Mesendoderm (in vitro differentiated cells): ENCODE measurements at regions not wholly inside any gene's neighbourhood (a gene's known extent, or its start where the extent isn't known, plus 50 kb on each side); places are given as distances from the start of the nearest gene placed in this dataset.
A peak's percentile ranks its signal among the peaks of the same experiment; 100 is the strongest.

Experiments used
- DNase-seq: peaks from one replicate; pipeline ENCODE4 v3.0.0; 2013
- H2AK5ac ChIP-seq: 2 replicates; pipeline ENCODE4 v1.6.1; 2013; ENCODE audit warnings: low read length, inconsistent platforms
- H2BK120ac ChIP-seq: 2 replicates; pipeline ENCODE4 v1.6.1; 2013; ENCODE audit warnings: low read depth, mild to moderate bottlenecking, low read length, moderate library complexity, mixed read lengths
- H2BK15ac ChIP-seq: replicated peaks from 2 replicates; pipeline ENCODE4 v1.6.1; 2013; ENCODE audit warnings: low read depth, mild to moderate bottlenecking, moderate library complexity
- H2BK5ac ChIP-seq: 2 replicates; pipeline ENCODE4 v1.6.1; 2013; ENCODE audit warnings: low read length, inconsistent platforms
- H3K18ac ChIP-seq: 2 replicates; pipeline ENCODE4 v1.6.1; 2013; ENCODE audit warnings: mild to moderate bottlenecking, low read length, mixed read lengths
- H3K23ac ChIP-seq: one replicate; pipeline ENCODE4 v1.6.1; 2013; ENCODE audit warnings: low read length
- H3K27ac ChIP-seq: 2 replicates; pipeline ENCODE4 v1.5.1; 2013; ENCODE audit warnings: low read depth, mild to moderate bottlenecking, inconsistent platforms, low read length, moderate library complexity
- H3K27me3 ChIP-seq: 2 replicates; pipeline ENCODE4 v1.6.1; 2013; ENCODE audit warnings: low read length, control low read depth, mild to moderate bottlenecking, inconsistent platforms; ENCODE audit not compliant: insufficient read depth, poor library complexity
- H3K36me3 ChIP-seq: 2 replicates; pipeline ENCODE4 v1.6.1; 2013; ENCODE audit warnings: low read length, inconsistent platforms; ENCODE audit not compliant: control insufficient read depth, insufficient read depth
- H3K4ac ChIP-seq: one replicate; pipeline ENCODE4 v1.6.1; 2013; ENCODE audit warnings: low read depth, mild to moderate bottlenecking, low read length, moderate library complexity
- H3K4me1 ChIP-seq: 2 replicates; pipeline ENCODE4 v1.6.1; 2013; ENCODE audit warnings: low read depth, low read length, inconsistent platforms; ENCODE audit not compliant: control insufficient read depth
- H3K4me2 ChIP-seq: 2 replicates; pipeline ENCODE4 v1.6.1; 2013; ENCODE audit warnings: low read length
- H3K4me3 ChIP-seq: 2 replicates; pipeline ENCODE4 v1.5.1; 2013; ENCODE audit warnings: mild to moderate bottlenecking, low read length
- H3K56ac ChIP-seq: one replicate; pipeline ENCODE4 v1.6.1; 2013; ENCODE audit warnings: low read length
- H3K79me1 ChIP-seq: 2 replicates; pipeline ENCODE4 v1.6.1; 2013; ENCODE audit warnings: low read length, inconsistent platforms
- H3K79me2 ChIP-seq: 2 replicates; pipeline ENCODE4 v1.6.1; 2013; ENCODE audit warnings: mild to moderate bottlenecking, low read length; ENCODE audit not compliant: control insufficient read depth, insufficient read depth
- H3K9ac ChIP-seq: 2 replicates; pipeline ENCODE4 v1.6.1; 2013; ENCODE audit warnings: low read length, inconsistent platforms
- H4K5ac ChIP-seq: one replicate; pipeline ENCODE4 v1.6.1; 2013; ENCODE audit warnings: low read length
- H4K8ac ChIP-seq: one replicate; pipeline ENCODE4 v1.6.1; 2013; ENCODE audit warnings: low read depth, mild to moderate bottlenecking, control low read depth, low read length, moderate library complexity
- WGBS: extraction: QIAGEN DNeasy Blood & Tissue Kit; methylation state at CpG from one replicate; pipeline ENCODE4 v1.1.7; 2013; ENCODE audit warnings: low lambda C conversion rate, missing lambda C conversion rate; ENCODE audit not compliant: insufficient coverage; ENCODE audit errors: extremely low coverage; 5-methylcytosine and 5-hydroxymethylcytosine counted together

GRCh38 chr15:37245358-37245757 lies 145.0 kb upstream of the MEIS2 start:
- H3K27ac ChIP-seq, result no peak overlapping the region
- no peak overlapping the region for H3K4me3 ChIP-seq
- no peak overlapping the region for H3K9ac ChIP-seq
- H3K4ac ChIP-seq, result no peak overlapping the region
- no CpG with 5 or more reads among the region's 2 CpGs for WGBS
- H3K23ac ChIP-seq, result no peak overlapping the region
- no peak overlapping the region for H2BK15ac ChIP-seq
- H3K36me3 ChIP-seq, result no peaks in the 10 kb centered on the region
- H3K79me1 ChIP-seq, result no peaks in the 10 kb centered on the region
- H3K4me1 ChIP-seq, result peaks cover 5% of the 10 kb centered on the region
- H3K27me3 ChIP-seq, result no peaks in the 10 kb centered on the region
- no peak overlapping the region for H3K4me2 ChIP-seq
- H3K56ac ChIP-seq, result no peak overlapping the region
- H4K5ac ChIP-seq, result no peak overlapping the region
- H2BK5ac ChIP-seq, result no peak overlapping the region
- no peak overlapping the region for H4K8ac ChIP-seq
- no peak overlapping the region for H2BK120ac ChIP-seq
- no peaks in the 10 kb centered on the region for H3K79me2 ChIP-seq
- peak overlapping the region; percentile 31 for H3K18ac ChIP-seq
- no peak for DNase-seq
- no peak overlapping the region for H2AK5ac ChIP-seq

GRCh38 chr15:37246065-37246464 lies 145.7 kb upstream of the MEIS2 start:
- no peaks in the 10 kb centered on the region for H3K36me3 ChIP-seq
- no peak overlapping the region for H3K23ac ChIP-seq
- peak; percentile 57 for DNase-seq
- H3K4ac ChIP-seq, result no peak overlapping the region
- H3K18ac ChIP-seq, result no peak overlapping the region
- H2AK5ac ChIP-seq, result no peak overlapping the region
- no peak overlapping the region for H3K27ac ChIP-seq
- H3K27me3 ChIP-seq, result no peaks in the 10 kb centered on the region
- WGBS, result no CpG with 5 or more reads among the region's 1 CpG
- H2BK5ac ChIP-seq, result no peak overlapping the region
- no peak overlapping the region for H4K8ac ChIP-seq
- H3K79me2 ChIP-seq, result no peaks in the 10 kb centered on the region
- no peak overlapping the region for H2BK15ac ChIP-seq
- no peak overlapping the region for H2BK120ac ChIP-seq
- no peak overlapping the region for H3K56ac ChIP-seq
- H3K79me1 ChIP-seq, result no peaks in the 10 kb centered on the region
- H4K5ac ChIP-seq, result no peak overlapping the region
- no peak overlapping the region for H3K4me2 ChIP-seq
- no peak overlapping the region for H3K4me3 ChIP-seq
- H3K9ac ChIP-seq, result no peak overlapping the region
- peaks cover 5% of the 10 kb centered on the region for H3K4me1 ChIP-seq

- no peak overlapping the region for H4K8ac ChIP-seq
- H3K36me3 ChIP-seq, result no peaks in the 10 kb centered on the region
- no peak overlapping the region for H3K18ac ChIP-seq
- no peak overlapping the region for H4K5ac ChIP-seq
- no peaks in the 10 kb centered on the region for H3K79me1 ChIP-seq
- no peak overlapping the region for H3K4me2 ChIP-seq
- no peak overlapping the region for H3K27ac ChIP-seq
- WGBS, result no CpG with 5 or more reads among the region's 3 CpGs
- H3K4me3 ChIP-seq, result no peak overlapping the region
- H3K56ac ChIP-seq, result no peak overlapping the region
- H3K79me2 ChIP-seq, result no peaks in the 10 kb centered on the region
- H3K4ac ChIP-seq, result no peak overlapping the region
- no peak overlapping the region for H3K9ac ChIP-seq
- H2BK15ac ChIP-seq, result no peak overlapping the region
- H3K23ac ChIP-seq, result no peak overlapping the region
- no peak overlapping the region for H2BK5ac ChIP-seq
- DNase-seq, result peak; percentile 46
- no peaks in the 10 kb centered on the region for H3K27me3 ChIP-seq
- no peak overlapping the region for H2BK120ac ChIP-seq
- peaks cover 5% of the 10 kb centered on the region for H3K4me1 ChIP-seq
- no peak overlapping the region for H2AK5ac ChIP-seq
Measured at GRCh38 chr15:37246856-37247255, 146.5 kb upstream of the MEIS2 start.

GRCh38 chr15:37249249-37249648 lies 148.9 kb upstream of the MEIS2 start:
- DNase-seq, result no peak
- no peak overlapping the region for H3K9ac ChIP-seq

GRCh38 chr15:37252530-37252929 lies 152.2 kb upstream of the MEIS2 start:
- H3K56ac ChIP-seq, result no peak overlapping the region
- WGBS, result no CpG with 5 or more reads among the region's 3 CpGs
- DNase-seq, result no peak

More at GRCh38 chr15:37249249-37249648, 148.9 kb upstream of the MEIS2 start:
- no peak overlapping the region for H3K56ac ChIP-seq
- no peak overlapping the region for H3K4me3 ChIP-seq
- no peak overlapping the region for H2BK15ac ChIP-seq
- no peaks in the 10 kb centered on the region for H3K79me2 ChIP-seq
- no peak overlapping the region for H2BK120ac ChIP-seq
- H3K4ac ChIP-seq, result no peak overlapping the region
- H3K79me1 ChIP-seq, result no peaks in the 10 kb centered on the region
- peaks cover 5% of the 10 kb centered on the region for H3K4me1 ChIP-seq
- H3K36me3 ChIP-seq, result no peaks in the 10 kb centered on the region
- no peak overlapping the region for H2BK5ac ChIP-seq
- no peak overlapping the region for H4K8ac ChIP-seq
- H3K23ac ChIP-seq, result no peak overlapping the region
- H3K27me3 ChIP-seq, result no peaks in the 10 kb centered on the region
- H3K27ac ChIP-seq, result no peak overlapping the region
- H2AK5ac ChIP-seq, result no peak overlapping the region
- no peak overlapping the region for H3K18ac ChIP-seq
- no peak overlapping the region for H3K4me2 ChIP-seq
- H4K5ac ChIP-seq, result no peak overlapping the region

DNA sequence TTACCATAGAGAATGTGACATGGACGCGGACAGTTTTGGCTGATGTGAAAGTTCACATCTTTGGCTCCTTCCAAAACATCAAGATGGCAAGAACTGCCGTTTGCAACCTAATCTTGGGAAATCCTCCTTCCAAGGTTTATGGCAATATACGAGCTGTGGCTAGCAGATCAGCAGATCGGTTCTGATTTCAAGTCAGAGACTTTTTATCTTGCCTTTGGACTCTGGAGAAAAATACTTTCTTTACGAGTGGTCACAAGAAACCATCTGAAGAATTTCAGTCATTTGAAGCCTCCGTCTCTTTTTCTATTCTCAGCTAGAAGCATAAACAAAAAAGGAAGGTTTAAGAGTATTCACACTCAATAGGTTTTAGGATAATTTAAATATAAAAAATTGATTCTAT lies 153.5 kb upstream of the MEIS2 start:
- Histone ChIP-seq H3K27ac (no peak overlapping the region), H3K4me1 (no peaks in the 10 kb centered on the region)
- WGBS, result no CpG with 5 or more reads among the region's 7 CpGs

More at GRCh38 chr15:37252530-37252929, 152.2 kb upstream of the MEIS2 start:
- Histone ChIP-seq H2BK5ac (no peak overlapping the region), H2BK15ac (no peak overlapping the region), H3K4ac (no peak overlapping the region), H3K18ac (peak overlapping the region; percentile 60), H3K27me3 (no peaks in the 10 kb centered on the region), H2BK120ac (no peak overlapping the region), H3K9ac (no peak overlapping the region), H2AK5ac (no peak overlapping the region), H4K8ac (no peak overlapping the region), H3K4me3 (no peak overlapping the region), H3K36me3 (no peaks in the 10 kb centered on the region), H4K5ac (no peak overlapping the region), H3K79me1 (no peaks in the 10 kb centered on the region), H3K79me2 (no peaks in the 10 kb centered on the region), H3K23ac (no peak overlapping the region), H3K4me2 (no peak overlapping the region), H3K4me1 (no peaks in the 10 kb centered on the region), H3K27ac (no peak overlapping the region)

More for the DNA sequence above, 153.5 kb upstream of the MEIS2 start:
- Histone ChIP-seq H3K56ac (no peak overlapping the region), H3K79me2 (no peaks in the 10 kb centered on the region), H4K5ac (no peak overlapping the region), H4K8ac (no peak overlapping the region), H3K4ac (no peak overlapping the region), H2AK5ac (no peak overlapping the region), H3K36me3 (no peaks in the 10 kb centered on the region), H3K79me1 (no peaks in the 10 kb centered on the region), H3K27me3 (no peaks in the 10 kb centered on the region), H2BK120ac (no peak overlapping the region), H3K4me3 (no peak overlapping the region), H2BK15ac (no peak overlapping the region), H3K23ac (no peak overlapping the region), H3K18ac (no peak overlapping the region), H2BK5ac (no peak overlapping the region), H3K9ac (no peak overlapping the region), H3K4me2 (no peak overlapping the region)
- peak; percentile 55 for DNase-seq
